Neural crest cell (in vitro differentiated cells): ENCODE measurements at regions not wholly inside any gene's neighbourhood (a gene's known extent, or its start where the extent isn't known, plus 50 kb on each side); places are given as distances from the start of the nearest gene placed in this dataset.

Source experiments
- DNase-seq: peaks from one replicate; pipeline ENCODE4 v3.0.0; 2021; ENCODE audit warnings: low read depth, mixed read lengths, low spot score
- H3K27ac Mint-ChIP-seq: one replicate; pipeline ENCODE4 v1.8.0; 2021; ENCODE audit warnings: mild to moderate bottlenecking, mixed read lengths; ENCODE audit not compliant: unreplicated experiment
- H3K27me3 Mint-ChIP-seq: 2 replicates; pipeline ENCODE4 v1.8.0; 2021; ENCODE audit warnings: low read depth, mild to moderate bottlenecking, mixed read lengths
- H3K36me3 Mint-ChIP-seq: 2 replicates; pipeline ENCODE4 v1.8.0; 2021; ENCODE audit warnings: low read depth, mild to moderate bottlenecking, mixed read lengths
- H3K4me1 Mint-ChIP-seq: 2 replicates; pipeline ENCODE4 v1.8.0; 2021; ENCODE audit warnings: mixed read lengths
- H3K4me3 Mint-ChIP-seq: one replicate; pipeline ENCODE4 v1.8.0; 2021; ENCODE audit warnings: mild to moderate bottlenecking, mixed read lengths
- H3K9me3 Mint-ChIP-seq: 2 replicates; pipeline ENCODE4 v1.8.0; 2021; ENCODE audit warnings: mixed read lengths
- TF ChIP-seq, protein P1 (sequence below): fragments of 200-600 bp; sonication (generic); conservative IDR thresholded peaks from 2 replicates; pipeline ENCODE4 v1.5.0; 2021; ENCODE audit warnings: antibody characterized with exemption, mild to moderate bottlenecking

GRCh38 chr16:87552072-87552718, 50.1 kb upstream of the JPH3 start:
- Mint-ChIP-seq H3K27me3 (peaks cover 9% of the 10 kb centered on the region), H3K4me1 (peaks cover 3% of the 10 kb centered on the region), H3K36me3 (no peaks in the 10 kb centered on the region), H3K4me3 (no peak overlapping the region), H3K27ac (no peak overlapping the region), H3K9me3 (no peaks in the 10 kb centered on the region)
- TF ChIP-seq, protein P1, sequence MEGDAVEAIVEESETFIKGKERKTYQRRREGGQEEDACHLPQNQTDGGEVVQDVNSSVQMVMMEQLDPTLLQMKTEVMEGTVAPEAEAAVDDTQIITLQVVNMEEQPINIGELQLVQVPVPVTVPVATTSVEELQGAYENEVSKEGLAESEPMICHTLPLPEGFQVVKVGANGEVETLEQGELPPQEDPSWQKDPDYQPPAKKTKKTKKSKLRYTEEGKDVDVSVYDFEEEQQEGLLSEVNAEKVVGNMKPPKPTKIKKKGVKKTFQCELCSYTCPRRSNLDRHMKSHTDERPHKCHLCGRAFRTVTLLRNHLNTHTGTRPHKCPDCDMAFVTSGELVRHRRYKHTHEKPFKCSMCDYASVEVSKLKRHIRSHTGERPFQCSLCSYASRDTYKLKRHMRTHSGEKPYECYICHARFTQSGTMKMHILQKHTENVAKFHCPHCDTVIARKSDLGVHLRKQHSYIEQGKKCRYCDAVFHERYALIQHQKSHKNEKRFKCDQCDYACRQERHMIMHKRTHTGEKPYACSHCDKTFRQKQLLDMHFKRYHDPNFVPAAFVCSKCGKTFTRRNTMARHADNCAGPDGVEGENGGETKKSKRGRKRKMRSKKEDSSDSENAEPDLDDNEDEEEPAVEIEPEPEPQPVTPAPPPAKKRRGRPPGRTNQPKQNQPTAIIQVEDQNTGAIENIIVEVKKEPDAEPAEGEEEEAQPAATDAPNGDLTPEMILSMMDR, result no peak
- no peak for DNase-seq

GRCh38 chr16:87551487-87551886, 50.8 kb upstream of the JPH3 start:
- Mint-ChIP-seq H3K4me1 (peaks cover 3% of the 10 kb centered on the region), H3K4me3 (no peak overlapping the region), H3K27ac (no peak overlapping the region), H3K9me3 (peaks cover 1% of the 10 kb centered on the region), H3K27me3 (peaks cover 9% of the 10 kb centered on the region), H3K36me3 (no peaks in the 10 kb centered on the region)
- TF ChIP-seq, protein P1, result no peak
- no peak for DNase-seq

GRCh38 chr16:87550495-87550961, 51.8 kb upstream of the JPH3 start:
- no peak overlapping the region for H3K4me3 Mint-ChIP-seq

DNA sequence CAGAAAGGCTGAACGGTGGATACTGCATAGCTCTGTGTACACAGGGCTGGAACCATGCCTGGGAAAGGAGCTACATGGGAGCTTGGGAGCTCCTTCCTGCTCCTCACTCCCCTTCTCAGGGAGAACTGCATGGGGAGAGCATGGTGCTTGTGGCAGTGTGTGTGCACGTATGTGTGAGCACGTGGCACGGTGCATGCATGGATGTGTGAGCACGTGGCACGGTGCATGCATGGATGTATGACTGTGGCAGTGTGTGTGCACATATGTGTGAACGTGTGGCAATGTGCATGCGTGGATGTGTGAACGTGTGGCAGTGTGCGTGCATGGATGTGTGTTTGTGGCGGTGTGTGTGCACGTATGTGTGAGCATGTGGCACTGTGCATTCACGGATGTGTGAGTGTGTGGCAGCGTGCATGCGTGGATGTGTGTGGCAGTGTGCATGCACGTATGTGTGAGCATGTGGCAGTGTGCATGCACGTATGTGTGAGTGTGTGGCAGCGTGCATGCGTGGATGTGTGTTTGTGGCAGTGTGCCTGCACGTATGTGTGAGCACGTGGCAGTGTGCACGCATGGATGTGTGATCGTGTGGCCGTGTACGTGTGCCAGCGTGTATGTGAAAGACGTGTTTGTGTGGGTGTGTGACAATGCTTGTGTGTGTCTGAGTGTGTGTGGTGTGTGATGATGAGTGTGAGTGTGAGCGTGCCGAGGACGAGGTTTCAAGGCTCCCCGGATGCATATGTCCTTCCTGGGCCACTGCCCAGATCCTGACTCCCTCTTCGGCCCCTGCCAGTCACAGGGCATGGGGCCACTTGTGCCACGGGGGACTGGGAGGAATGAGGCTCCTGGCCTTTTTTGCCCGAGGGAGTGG, 52.4 kb upstream of the JPH3 start:
- Mint-ChIP-seq H3K27ac (no peak overlapping the region), H3K4me3 (no peak overlapping the region), H3K27me3 (peaks cover 9% of the 10 kb centered on the region), H3K4me1 (peaks cover 3% of the 10 kb centered on the region), H3K9me3 (peaks cover 5% of the 10 kb centered on the region), H3K36me3 (no peaks in the 10 kb centered on the region)
- TF ChIP-seq, protein P1, result no peak
- no peak for DNase-seq

More at GRCh38 chr16:87550495-87550961, 51.8 kb upstream of the JPH3 start:
- Mint-ChIP-seq H3K27me3 (peaks cover 9% of the 10 kb centered on the region), H3K9me3 (peaks cover 5% of the 10 kb centered on the region), H3K36me3 (no peaks in the 10 kb centered on the region), H3K27ac (no peak overlapping the region), H3K4me1 (peaks cover 3% of the 10 kb centered on the region)
- peak; percentile 61 for DNase-seq
- TF ChIP-seq, protein P1, result peak; percentile 87

DNA sequence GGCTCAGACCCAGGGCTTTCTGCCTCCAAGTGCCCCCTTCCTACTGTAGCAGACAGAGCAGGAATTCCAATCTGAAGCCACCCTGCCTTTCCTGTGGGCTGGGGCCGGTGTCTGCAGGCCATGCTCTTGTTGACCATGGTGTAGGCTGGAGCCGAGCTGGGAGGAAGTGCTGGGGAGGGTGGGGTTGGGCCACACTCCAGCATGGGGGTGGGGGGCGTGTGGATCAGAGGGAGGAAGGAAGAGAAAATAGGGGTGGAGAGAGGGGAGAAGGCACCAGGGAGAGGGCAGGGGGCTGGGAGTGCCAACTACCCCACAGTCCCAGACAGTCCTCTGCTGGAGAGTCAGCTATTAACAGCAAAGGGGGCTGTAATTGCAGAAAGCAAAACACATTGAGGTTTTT, 54.3 kb upstream of the JPH3 start:
- H3K4me3 Mint-ChIP-seq, result no peak overlapping the region

More for the DNA sequence above, 54.3 kb upstream of the JPH3 start:
- TF ChIP-seq, protein P1, result no peak
- H3K27ac Mint-ChIP-seq, result no peak overlapping the region
- H3K27me3 Mint-ChIP-seq, result peaks cover 9% of the 10 kb centered on the region
- no peak for DNase-seq
- no peaks in the 10 kb centered on the region for H3K36me3 Mint-ChIP-seq
- H3K9me3 Mint-ChIP-seq, result peaks cover 5% of the 10 kb centered on the region
- peaks cover 3% of the 10 kb centered on the region for H3K4me1 Mint-ChIP-seq
